Adrenal gland (tissue), 9 donors: ENCODE measurements at regions not wholly inside any gene's neighbourhood (a gene's known extent, or its start where the extent isn't known, plus 50 kb on each side); places are given as distances from the start of the nearest gene placed in this dataset.
"Not testable (repeated sequence)": the region's sequence is repeated elsewhere in the genome, so short reads cannot be mapped to it uniquely, and the experiment has no call there.

Experiments used
- DNase-seq, 7 donors: peaks; one replicate each; pipeline ENCODE4 v3.0.0-alpha.2; 2019 to 2020
- H3K27ac ChIP-seq, 5 donors: fragments of 200-600 bp; sonication (generic) in 4 of 5; 1 replicate in 3 of 5; 2 replicates in 2 of 5; pipeline versions ENCODE4 v1.5.1 to v1.8.0; 2016 to 2020; ENCODE audit warnings: mild to moderate bottlenecking in 1 of 5
- H3K27me3 ChIP-seq: fragments of 200-600 bp; 2 replicates; pipeline ENCODE4 v1.8.0; 2021
- H3K36me3 ChIP-seq, 2 donors: fragments of 200-600 bp; replicated peaks in 1 of 2; 1 replicate in 1 of 2; 2 replicates in 1 of 2; pipeline versions ENCODE4 v1.5.1 to v1.8.0; 2018 to 2022
- H3K4me1 ChIP-seq, 2 donors: fragments of 200-600 bp; replicated peaks in 1 of 2; 1 replicate in 1 of 2; 2 replicates in 1 of 2; pipeline versions ENCODE4 v1.5.1 to v1.8.0; 2018 to 2021
- H3K4me3 ChIP-seq, 4 donors: fragments of 200-600 bp; sonication (generic) in 3 of 4; one replicate each; pipeline ENCODE4 v1.5.1; 2016 to 2018
- H3K9me3 ChIP-seq, 3 donors: fragments of 200-600 bp; sonication (generic) in 1 of 3; replicated peaks in 1 of 3; 1 replicate in 2 of 3; 2 replicates in 1 of 3; pipeline versions ENCODE4 v1.5.1 to v1.8.0; 2016 to 2021
- WGBS, 4 donors: extraction: QIAGEN DNeasy Blood & Tissue Kit in 2 of 4; methylation state at CpG; one replicate each; pipeline versions ENCODE4 v1.1.5 to v1.1.7; 2013 to 2017; 5-methylcytosine and 5-hydroxymethylcytosine counted together
- intact Hi-C, 2 donors: fragments of 100-400 bp; cut with DNase I; formaldehyde crosslinking; loops; one replicate each; pipeline versions ENCODE4 v1.14.1 to v1.15.0; 2022 to 2023
- donor health status: healthy with polysubstance abuse.
- donor health status: Bipolar disorder and iron deficiency.
- donor health status: DM: yes; HTN: yes; CAD: no.
- donor health status: DM: no; HTN: no; CAD: no.
- donor health status: DM: no; HTN: no; CAD: no.

DNA sequence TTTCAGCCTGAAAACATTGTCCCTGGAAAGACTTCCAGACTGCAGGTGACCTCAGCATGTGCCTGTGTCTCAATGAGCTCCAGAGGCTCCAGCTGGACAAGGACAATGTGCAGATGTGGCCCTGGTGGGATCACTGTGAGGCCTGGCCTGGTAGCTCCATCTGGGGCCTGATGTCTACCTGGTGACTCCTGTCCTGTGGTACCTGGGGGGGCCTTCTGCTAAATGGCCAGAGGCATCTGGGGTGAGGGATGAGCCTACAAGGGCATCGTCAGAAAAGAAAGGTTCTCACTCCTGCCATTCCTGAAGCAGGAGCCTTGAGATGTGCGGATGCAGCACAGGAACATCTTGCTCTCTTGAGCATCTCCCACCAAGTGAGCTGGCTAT, 1494.0 kb upstream of the TPTE start:
- DNase-seq, H3K27me3 ChIP-seq: not testable (repeated sequence)
- whole genome bisulfite sequencing, 4 donors: 74 to 95% (median 75%) methylated on average over 2 of the region's 2 CpGs

DNA sequence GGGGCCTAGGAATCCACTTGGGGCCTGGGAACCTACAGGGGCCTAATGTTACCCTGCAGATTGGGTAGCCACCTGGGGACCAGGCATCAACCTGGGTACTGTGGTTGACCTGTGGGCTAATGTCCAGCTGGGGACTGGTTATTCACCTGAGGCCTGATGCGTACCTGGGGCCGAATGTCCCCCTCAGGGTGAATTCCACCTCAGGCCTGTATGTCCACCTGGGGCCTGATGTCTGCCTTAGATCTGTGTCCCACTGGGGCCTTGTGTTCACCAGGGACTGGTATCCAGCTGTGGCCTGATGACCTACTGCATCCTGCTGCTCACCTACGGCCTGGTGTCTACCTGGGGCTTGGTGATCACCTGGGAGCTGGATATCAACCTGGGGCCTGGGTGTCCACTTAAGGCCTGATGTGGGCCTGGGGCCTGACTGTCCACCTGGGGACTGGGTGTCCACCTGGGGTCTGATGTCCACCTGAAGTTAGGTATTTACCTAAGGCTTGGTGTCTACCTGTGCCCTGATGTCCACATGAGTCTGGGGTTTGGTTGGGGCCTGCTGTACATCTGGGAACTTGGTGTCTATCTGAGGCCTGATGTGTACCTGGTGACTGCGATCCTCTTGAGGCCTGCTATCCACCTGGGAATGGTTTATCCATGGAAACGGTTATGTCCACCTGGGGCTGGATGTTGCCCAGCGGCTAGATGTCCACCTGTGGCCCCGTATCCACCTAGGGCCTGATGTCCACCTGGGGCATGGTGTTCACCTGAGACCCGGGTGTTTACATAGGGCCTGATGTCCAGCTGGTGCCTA, 1492.6 kb upstream of the TPTE start:
- DNase-seq, H3K36me3 ChIP-seq, intact Hi-C loops, H3K4me1 ChIP-seq, H3K4me3 ChIP-seq, H3K27me3 ChIP-seq, H3K27ac ChIP-seq, H3K9me3 ChIP-seq: not testable (repeated sequence)
- WGBS, 4 donors: 77 to 87% (median 78%) methylated on average over 8 of the region's 8 CpGs

More for the DNA sequence above, 1494.0 kb upstream of the TPTE start:
- H3K36me3 ChIP-seq, intact Hi-C loops, H3K4me3 ChIP-seq, H3K4me1 ChIP-seq, H3K27ac ChIP-seq, H3K9me3 ChIP-seq: not testable (repeated sequence)

DNA sequence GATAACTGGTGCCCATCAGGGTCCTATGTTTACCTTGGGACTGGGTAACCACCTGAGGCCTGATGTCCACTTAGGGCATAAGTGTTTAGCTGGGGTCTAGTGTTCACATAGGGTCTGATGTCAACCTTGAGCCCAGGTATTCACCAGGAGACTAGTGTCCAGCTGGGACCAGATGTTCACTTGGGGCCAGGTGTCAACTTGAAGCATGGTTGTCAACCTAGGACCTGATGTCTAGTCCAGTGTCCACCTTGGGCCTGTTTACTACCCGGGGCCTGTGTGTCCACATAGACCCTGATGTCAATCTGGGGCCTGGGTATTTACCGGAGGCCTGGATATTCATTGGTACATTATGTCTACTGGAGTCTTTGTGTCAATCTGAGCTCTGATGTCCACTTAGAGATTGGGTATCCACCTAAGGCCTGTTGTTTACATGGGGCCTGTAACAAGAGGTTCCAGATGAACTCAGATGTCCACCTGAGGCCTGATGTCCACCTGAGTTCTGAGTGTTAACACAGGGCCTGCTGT, 1491.2 kb upstream of the TPTE start:
- H3K36me3 ChIP-seq, H3K4me3 ChIP-seq, H3K27me3 ChIP-seq, H3K27ac ChIP-seq, H3K4me1 ChIP-seq, intact Hi-C loops, H3K9me3 ChIP-seq, DNase-seq: not testable (repeated sequence)
- WGBS, 4 donors: 59 to 83% (median 76%) methylated on average over 2 of the region's 2 CpGs; no CpG with 5 or more reads in 1 of the 4 donors

DNA sequence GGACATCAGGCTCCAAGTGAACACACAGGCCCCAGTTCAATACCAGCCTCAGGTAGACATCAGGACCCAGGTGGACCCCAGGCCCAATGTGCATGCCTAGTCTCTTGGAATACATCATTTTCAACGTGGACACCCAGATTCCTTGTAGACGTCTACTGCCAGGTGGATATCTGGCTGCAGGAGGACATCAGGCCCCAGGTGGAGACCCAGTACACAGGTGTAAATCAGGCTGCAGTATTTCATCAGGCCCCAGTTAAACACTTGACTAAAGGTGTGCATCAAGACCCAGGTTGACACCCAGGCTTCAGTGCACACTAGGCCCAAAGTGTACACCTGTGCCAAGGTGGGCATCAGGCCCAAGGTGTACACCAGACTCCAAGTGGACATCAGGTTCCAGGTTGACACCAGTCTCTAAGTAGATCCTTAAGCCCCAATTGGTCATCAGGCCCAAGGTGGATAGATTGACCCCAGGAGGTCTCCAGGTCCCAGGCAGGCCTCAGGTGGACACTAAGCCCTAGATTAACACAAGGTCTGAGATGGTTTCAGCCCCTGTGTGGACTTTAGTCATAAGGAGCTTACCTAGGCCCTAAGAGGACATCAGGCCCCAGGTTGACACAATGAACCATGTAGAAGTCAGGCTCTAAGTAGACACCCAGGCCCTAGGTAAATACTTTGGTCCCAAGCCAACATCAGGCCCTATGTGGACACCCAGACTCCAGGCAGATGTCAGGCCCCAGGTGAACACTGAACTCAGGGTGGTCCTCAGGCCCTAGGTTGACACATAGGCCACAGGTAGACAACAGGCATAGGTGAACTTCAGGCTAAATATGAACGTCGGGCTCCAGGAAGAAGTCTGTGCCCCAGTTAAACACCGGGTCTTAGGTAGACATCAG, 1489.7 kb upstream of the TPTE start:
- H3K27me3 ChIP-seq, H3K4me3 ChIP-seq, H3K9me3 ChIP-seq, intact Hi-C loops, H3K27ac ChIP-seq, H3K4me1 ChIP-seq, H3K36me3 ChIP-seq, DNase-seq: not testable (repeated sequence)
- 58 to 65% (median 63%) methylated on average over 4 to 5 of the region's 5 CpGs for WGBS, 4 donors

DNA sequence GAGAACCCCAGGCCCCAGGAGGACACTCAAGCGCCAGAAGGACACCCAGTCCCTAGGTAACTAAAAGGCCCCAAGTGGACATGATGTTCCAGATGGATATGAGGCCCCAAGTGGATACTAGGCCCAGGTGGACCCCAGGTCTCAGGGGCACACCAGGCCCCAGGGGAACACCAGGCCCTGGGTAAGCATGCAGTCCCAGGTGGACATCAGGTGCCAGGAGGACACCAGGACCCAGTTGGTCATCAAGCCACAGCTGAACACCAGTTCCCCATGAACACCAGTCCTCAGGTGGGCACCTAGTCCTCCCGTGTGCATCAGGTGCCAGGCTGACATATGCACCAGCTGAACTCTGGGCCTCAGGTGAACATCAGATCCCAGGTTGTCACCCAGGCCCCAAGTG, 1488.8 kb upstream of the TPTE start:
- not testable (repeated sequence) for H3K9me3 ChIP-seq

DNA sequence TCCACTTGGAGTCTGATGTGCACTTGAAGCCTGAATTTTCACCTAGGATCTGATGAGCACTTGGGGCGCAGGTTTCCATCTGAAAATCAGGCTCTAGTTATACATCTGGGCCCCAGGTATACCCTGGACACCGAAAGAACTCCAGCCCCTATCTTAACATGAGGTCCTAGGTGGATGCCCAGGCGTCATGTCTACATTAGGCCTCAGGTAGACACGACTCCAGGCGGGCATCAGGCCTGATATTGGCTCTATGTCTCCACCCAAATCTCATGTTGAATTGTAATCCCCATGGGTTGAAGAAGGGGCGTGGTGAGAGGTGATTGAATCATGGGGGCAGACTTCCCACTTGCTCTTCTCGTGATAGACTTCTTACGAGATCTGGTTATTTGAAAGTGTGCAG, 1488.1 kb upstream of the TPTE start:
- H3K4me1 ChIP-seq, H3K4me3 ChIP-seq, H3K36me3 ChIP-seq, H3K9me3 ChIP-seq, DNase-seq, intact Hi-C loops, H3K27ac ChIP-seq, H3K27me3 ChIP-seq: not testable (repeated sequence)
- WGBS, 4 donors: 52 to 79% (median 65%) methylated on average over 4 to 7 of the region's 8 CpGs

More for the DNA sequence above, 1488.8 kb upstream of the TPTE start:
- H3K27ac ChIP-seq, H3K4me3 ChIP-seq, H3K36me3 ChIP-seq, H3K27me3 ChIP-seq, DNase-seq, H3K4me1 ChIP-seq, intact Hi-C loops: not testable (repeated sequence)
- WGBS, 4 donors: no CpG with 5 or more reads among the region's 2 CpGs

DNA sequence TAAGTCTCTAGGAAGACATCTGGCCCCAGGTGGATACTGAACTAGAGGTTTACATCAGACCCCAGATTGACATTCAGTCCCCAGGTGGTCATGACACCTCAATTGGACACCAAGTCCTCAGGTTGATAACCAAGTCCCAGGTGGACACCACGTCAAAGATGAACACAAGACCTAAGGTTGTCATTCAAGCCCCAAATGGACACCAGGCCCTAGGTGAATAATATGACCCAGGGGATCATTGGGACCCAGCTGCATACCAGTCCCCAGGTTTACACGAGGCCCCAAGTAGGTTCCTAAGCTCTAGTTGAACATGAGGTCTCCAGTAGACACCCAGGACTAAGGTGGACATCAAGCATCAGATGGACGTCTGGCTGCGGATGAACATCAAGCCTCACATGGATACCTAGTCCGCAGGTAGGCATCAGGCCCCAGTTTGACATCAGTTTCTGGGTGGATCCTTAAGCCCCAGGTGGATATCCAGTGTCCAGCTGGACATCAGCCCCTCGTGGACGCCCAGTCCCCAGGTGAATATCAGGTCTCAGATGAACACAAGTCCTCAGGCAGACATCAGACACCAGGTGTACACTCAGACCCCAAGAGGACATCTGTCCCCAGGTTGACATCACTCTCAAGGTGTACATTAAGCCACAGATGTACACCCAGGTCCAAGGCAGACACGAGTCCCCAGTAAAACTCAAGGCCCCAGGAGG, 1486.7 kb upstream of the TPTE start:
- intact Hi-C loops, H3K27me3 ChIP-seq, H3K4me3 ChIP-seq, H3K36me3 ChIP-seq, H3K4me1 ChIP-seq, H3K27ac ChIP-seq, H3K9me3 ChIP-seq: not testable (repeated sequence)
- DNase-seq: peak in 1 of 7 donors; percentile 48
- WGBS, 4 donors: 15 to 61% (median 47%) methylated on average over 2 to 4 of the region's 8 CpGs

DNA sequence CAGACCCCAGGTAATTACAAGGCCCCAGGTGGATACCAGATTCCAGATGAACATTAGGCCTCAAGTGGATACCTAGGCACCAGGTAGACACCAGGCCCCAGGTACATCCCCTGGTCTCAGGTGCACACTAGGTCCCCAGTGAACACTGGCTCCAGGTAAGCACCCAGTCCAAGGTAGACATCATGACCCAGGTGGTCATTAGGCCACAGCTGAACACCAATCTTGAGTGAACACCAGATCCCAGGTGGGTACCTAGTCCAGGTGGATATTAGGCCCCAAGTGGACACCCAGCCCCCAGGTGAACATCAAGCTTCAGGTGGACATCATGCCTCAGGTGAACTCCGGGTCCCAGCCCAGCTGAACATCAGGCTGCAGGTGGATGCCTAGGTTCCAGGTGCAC, 1486.2 kb upstream of the TPTE start:
- H3K4me3 ChIP-seq, H3K27ac ChIP-seq, H3K4me1 ChIP-seq, H3K27me3 ChIP-seq, H3K36me3 ChIP-seq, intact Hi-C loops, H3K9me3 ChIP-seq, DNase-seq: not testable (repeated sequence)
- WGBS, 4 donors: 76 to 80% methylated on average over 1 of the region's 1 CpG; no CpG with 5 or more reads in 2 of the 4 donors

DNA sequence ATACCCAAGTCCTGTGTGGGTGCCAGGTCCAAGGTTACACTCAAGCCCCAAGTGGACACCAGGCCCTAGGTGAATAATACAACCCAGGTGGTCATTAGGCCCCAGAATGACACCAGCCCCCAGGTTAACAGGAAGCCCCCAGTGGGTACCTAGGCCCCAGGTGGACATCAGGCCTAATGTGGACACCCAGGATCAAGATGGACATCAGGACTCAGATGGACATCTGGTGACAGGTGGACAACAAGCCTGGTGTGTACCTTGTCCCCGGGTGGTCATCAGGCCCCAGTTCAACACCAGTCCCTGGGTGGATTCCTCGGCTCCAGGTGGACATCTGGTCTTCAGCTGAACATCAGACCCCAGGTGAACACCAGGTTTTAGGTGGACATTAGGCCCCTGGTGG, 1485.4 kb upstream of the TPTE start:
- 72 to 100% methylated on average over 1 to 2 of the region's 2 CpGs; no CpG with 5 or more reads in 2 of the 4 donors for WGBS, 4 donors
- intact Hi-C loops, H3K9me3 ChIP-seq, H3K36me3 ChIP-seq, DNase-seq, H3K27ac ChIP-seq, H3K27me3 ChIP-seq, H3K4me1 ChIP-seq, H3K4me3 ChIP-seq: not testable (repeated sequence)

DNA sequence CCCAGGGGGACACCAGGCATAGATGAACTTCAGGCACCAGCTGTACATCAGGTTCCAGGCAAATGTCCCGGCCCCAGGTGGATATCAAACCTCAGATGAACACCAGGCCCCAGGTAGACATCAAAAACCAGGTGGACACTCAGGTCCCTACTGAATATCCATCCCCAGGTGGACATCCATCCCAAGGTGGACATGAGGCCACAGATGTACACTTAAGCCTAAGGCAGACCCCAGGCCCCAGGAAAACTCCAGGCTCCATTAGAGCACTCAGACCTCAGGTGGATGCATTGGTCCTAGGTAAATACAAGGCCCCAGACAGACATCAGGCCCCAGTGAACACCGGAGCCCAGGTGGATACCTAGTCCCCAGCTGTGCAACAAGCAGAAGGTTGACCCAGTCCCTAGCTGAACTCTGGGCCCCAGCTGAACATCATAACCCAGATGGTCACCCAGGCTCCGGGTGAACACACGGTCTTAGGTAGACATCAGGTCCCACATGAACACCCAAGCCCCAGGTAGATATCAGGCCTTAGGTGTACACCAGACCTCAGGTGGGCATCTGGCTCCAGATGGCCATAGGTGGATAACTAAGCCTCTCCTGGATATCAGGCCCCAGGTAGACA, 1484.3 kb upstream of the TPTE start:
- 79 to 93% methylated on average over 3 to 4 of the region's 4 CpGs; no CpG with 5 or more reads in 2 of the 4 donors for WGBS, 4 donors
- H3K36me3 ChIP-seq, H3K4me1 ChIP-seq, intact Hi-C loops, H3K27me3 ChIP-seq, H3K9me3 ChIP-seq, H3K27ac ChIP-seq, DNase-seq, H3K4me3 ChIP-seq: not testable (repeated sequence)
